ENCODE measurements at regions not wholly inside any gene's neighbourhood (a gene's known extent, or its start where the extent isn't known, plus 50 kb on each side); places are given as distances from the start of the nearest gene placed in this dataset.

GRCh38 chr1:25003000-25003399 is 72.9 kb upstream of the RUNX3 start:
- no peak for DNase-seq (ENCODE audit: low spot score)
- no TSS peak for BruUV-seq (replicated peaks)
- no peak overlapping the region for H3K4me2 ChIP-seq (ENCODE audit: low read length)
- ChIA-PET POLR2A (interaction anchor here (1.4 kb wide), 1 partner anchor 18 kb away, joined by 3 read pairs; no protein-coding TSS in a partner anchor), CTCF (ENCODE audit: unreplicated experiment) (no interaction called here)
- no peaks in the 10 kb centered on the region for H3K9me2 ChIP-seq (ENCODE audit: insufficient read depth, low read length)
- no peak overlapping the region for H3K27ac ChIP-seq (ENCODE audit: low read depth, low read length, poor library complexity, severe bottlenecking)
- no peak overlapping the region for H2AFZ ChIP-seq (ENCODE audit: low read length)
- no peaks in the 10 kb centered on the region for H3K79me2 ChIP-seq (ENCODE audit: insufficient read depth, low read depth, low read length)
- no peak overlapping the region for H3K4me3 ChIP-seq (ENCODE audit: low read depth, low read length, poor library complexity, severe bottlenecking)
- TF ChIP-seq CTCF (conservative IDR thresholded peaks at IDR 0.05; ENCODE audit: low read length) (no peak), EZH2phosphoT487 (IDR thresholded peaks at IDR 0.05; ENCODE audit: borderline replicate concordance, low read depth, low read length) (no peak)
- H3K36me3 ChIP-seq (ENCODE audit: insufficient read depth, low read length) = no peaks in the 10 kb centered on the region
- H3K4me1 ChIP-seq (ENCODE audit: insufficient read depth, low read length, poor library complexity, severe bottlenecking) = peaks cover 1% of the 10 kb centered on the region
- no peaks in the 10 kb centered on the region for H3K9me3 ChIP-seq (ENCODE audit: low read length)
- intact Hi-C loops (cut with micrococcal nuclease; ENCODE audit: unreplicated experiment) = no loop called here
- H4K20me1 ChIP-seq (ENCODE audit: insufficient read depth, low read length) = no peaks in the 10 kb centered on the region

GRCh38 chr1:25001125-25001915 is 71.2 kb upstream of the RUNX3 start:
- Histone ChIP-seq H4K20me1 (ENCODE audit: insufficient read depth, low read length) (no peaks in the 10 kb centered on the region), H3K9me2 (ENCODE audit: insufficient read depth, low read length) (no peaks in the 10 kb centered on the region), H3K79me2 (ENCODE audit: insufficient read depth, low read depth, low read length) (no peaks in the 10 kb centered on the region), H3K4me3 (ENCODE audit: low read depth, low read length, poor library complexity, severe bottlenecking) (no peak overlapping the region), H3K4me2 (ENCODE audit: low read length) (no peak overlapping the region), H3K36me3 (ENCODE audit: insufficient read depth, low read length) (no peaks in the 10 kb centered on the region), H3K9me3 (ENCODE audit: low read length) (no peaks in the 10 kb centered on the region), H2AFZ (ENCODE audit: low read length) (no peak overlapping the region), H3K27ac (ENCODE audit: low read depth, low read length, poor library complexity, severe bottlenecking) (no peak overlapping the region), H3K4me1 (ENCODE audit: insufficient read depth, low read length, poor library complexity, severe bottlenecking) (peaks cover 13% of the 10 kb centered on the region)
- ChIA-PET POLR2A (interaction anchor here (0.6 kb wide), 1 partner anchor 221 kb away, joined by 5 read pairs; no protein-coding TSS in a partner anchor), CTCF (ENCODE audit: unreplicated experiment) (no interaction called here)
- TF ChIP-seq CTCF (conservative IDR thresholded peaks at IDR 0.05; ENCODE audit: low read length) (no peak), EZH2phosphoT487 (IDR thresholded peaks at IDR 0.05; ENCODE audit: borderline replicate concordance, low read depth, low read length) (no peak)
- BruUV-seq (replicated peaks) = no TSS peak
- intact Hi-C loops (cut with micrococcal nuclease; ENCODE audit: unreplicated experiment) = no loop called here
- no peak for DNase-seq (ENCODE audit: low spot score)

- no peak for DNase-seq (ENCODE audit: low spot score)
- Histone ChIP-seq H3K79me2 (ENCODE audit: insufficient read depth, low read depth, low read length) (no peaks in the 10 kb centered on the region), H2AFZ (ENCODE audit: low read length) (no peak overlapping the region), H3K4me2 (ENCODE audit: low read length) (no peak overlapping the region), H3K27ac (ENCODE audit: low read depth, low read length, poor library complexity, severe bottlenecking) (no peak overlapping the region), H3K9me2 (ENCODE audit: insufficient read depth, low read length) (no peaks in the 10 kb centered on the region), H4K20me1 (ENCODE audit: insufficient read depth, low read length) (no peaks in the 10 kb centered on the region), H3K9me3 (ENCODE audit: low read length) (no peaks in the 10 kb centered on the region), H3K4me1 (ENCODE audit: insufficient read depth, low read length, poor library complexity, severe bottlenecking) (peaks cover 13% of the 10 kb centered on the region), H3K36me3 (ENCODE audit: insufficient read depth, low read length) (no peaks in the 10 kb centered on the region), H3K4me3 (ENCODE audit: low read depth, low read length, poor library complexity, severe bottlenecking) (no peak overlapping the region)
- ChIA-PET POLR2A (no interaction called here), CTCF (ENCODE audit: unreplicated experiment) (no interaction called here)
- BruUV-seq (replicated peaks) = no TSS peak
- intact Hi-C loops (cut with micrococcal nuclease; ENCODE audit: unreplicated experiment) = no loop called here
- TF ChIP-seq EZH2phosphoT487 (IDR thresholded peaks at IDR 0.05; ENCODE audit: borderline replicate concordance, low read depth, low read length) (no peak), CTCF (conservative IDR thresholded peaks at IDR 0.05; ENCODE audit: low read length) (no peak)
Measured at GRCh38 chr1:24999906-25000305, 69.8 kb upstream of the RUNX3 start.
